DMS79 treated with DMSO at 0.1 percent for 48 hours (cell line): ENCODE measurements at regions not wholly inside any gene's neighbourhood (a gene's known extent, or its start where the extent isn't known, plus 50 kb on each side); places are given as distances from the start of the nearest gene placed in this dataset.
"Not testable (repeated sequence)": the region's sequence is repeated elsewhere in the genome, so short reads cannot be mapped to it uniquely, and the experiment has no call there.

Experiments
- DNase-seq: peaks from one replicate; lab custom pipeline; 2025; lab: John Stamatoyannopoulos, UW

GRCh38 chr7:136530831-136531230 is 337.6 kb upstream of the CHRM2 start:
- no peak for DNase-seq

- DNase-seq: no peak
These were observed 340.1 kb upstream of the CHRM2 start for GRCh38 chr7:136528329-136528728.

GRCh38 chr7:136527554-136527953 is 340.9 kb upstream of the CHRM2 start:
- no peak for DNase-seq

GRCh38 chr7:136526408-136527105 is 341.9 kb upstream of the CHRM2 start:
- no peak for DNase-seq

GRCh38 chr7:136523571-136523970 is 344.9 kb upstream of the CHRM2 start:
- DNase-seq: no peak

- no peak for DNase-seq
These were observed 350.5 kb upstream of the CHRM2 start for GRCh38 chr7:136517971-136518370.

GRCh38 chr7:136514776-136515175 is 353.7 kb upstream of the CHRM2 start:
- no peak for DNase-seq

- no peak for DNase-seq
These were observed 354.7 kb upstream of the CHRM2 start for GRCh38 chr7:136513744-136514143.

GRCh38 chr7:136509466-136509865 is 359.0 kb upstream of the CHRM2 start:
- DNase-seq: no peak

GRCh38 chr7:136502162-136502561 is 366.3 kb upstream of the CHRM2 start:
- DNase-seq: no peak

- DNase-seq: no peak
These were observed 367.3 kb upstream of the CHRM2 start for GRCh38 chr7:136501151-136501550.

GRCh38 chr7:136496551-136496950 is 371.9 kb upstream of the CHRM2 start:
- DNase-seq: no peak

- no peak for DNase-seq
These were observed 373.4 kb upstream of the CHRM2 start for GRCh38 chr7:136495081-136495480.

- DNase-seq: no peak
These were observed 376.1 kb upstream of the CHRM2 start for GRCh38 chr7:136492366-136492765.

- DNase-seq: no peak
These were observed 378.6 kb upstream of the CHRM2 start for GRCh38 chr7:136489808-136490207.

- DNase-seq: no peak
These were observed 387.6 kb upstream of the CHRM2 start for GRCh38 chr7:136480901-136481300.

GRCh38 chr7:136479922-136480321 is 388.5 kb upstream of the CHRM2 start:
- no peak for DNase-seq

- DNase-seq: no peak
These were observed 398.3 kb upstream of the CHRM2 start for GRCh38 chr7:136470179-136470578.

GRCh38 chr7:136452949-136453348 is 415.5 kb upstream of the CHRM2 start:
- DNase-seq: no peak

GRCh38 chr7:136446751-136447150 is 421.7 kb upstream of the CHRM2 start:
- no peak for DNase-seq

- no peak for DNase-seq
These were observed 426.6 kb upstream of the CHRM2 start for GRCh38 chr7:136441835-136442234.

- DNase-seq: not testable (repeated sequence)
These were observed 436.7 kb upstream of the CHRM2 start for GRCh38 chr7:136431736-136432135.

GRCh38 chr7:136424058-136424457 is 444.4 kb upstream of the CHRM2 start:
- no peak for DNase-seq

- DNase-seq: not testable (repeated sequence)
These were observed 442.6 kb upstream of the MTPN start for GRCh38 chr7:136419740-136420139.
